GM06990 (cell line): ENCODE measurements at regions not wholly inside any gene's neighbourhood (a gene's known extent, or its start where the extent isn't known, plus 50 kb on each side); places are given as distances from the start of the nearest gene placed in this dataset.

Experiments used
- DNase-seq: peaks from one replicate; pipeline ENCODE4 v3.0.0-alpha.2; 2011; ENCODE audit not compliant: insufficient read length; ENCODE audit errors: extremely low read depth
- H3K27me3 ChIP-seq: replicated peaks from 2 replicates; pipeline ENCODE4 v1.6.0; 2011; ENCODE audit warnings: low read length; ENCODE audit not compliant: control insufficient read depth, insufficient read depth
- H3K36me3 ChIP-seq: 2 replicates; pipeline ENCODE4 v1.5.1; 2011; ENCODE audit warnings: low read length; ENCODE audit not compliant: control insufficient read depth, insufficient read depth
- H3K4me3 ChIP-seq: replicated peaks from 2 replicates; pipeline ENCODE4 v1.5.1; 2011; ENCODE audit warnings: low read depth, mild to moderate bottlenecking, control low read depth, low read length
- CTCF ChIP-seq: IDR thresholded peaks from 2 replicates; pipeline ENCODE4 v1.5.1; 2011; ENCODE audit warnings: low read length, control low read depth, mild to moderate bottlenecking, inconsistent platforms; ENCODE audit not compliant: insufficient read depth, poor library complexity, severe bottlenecking

DNA sequence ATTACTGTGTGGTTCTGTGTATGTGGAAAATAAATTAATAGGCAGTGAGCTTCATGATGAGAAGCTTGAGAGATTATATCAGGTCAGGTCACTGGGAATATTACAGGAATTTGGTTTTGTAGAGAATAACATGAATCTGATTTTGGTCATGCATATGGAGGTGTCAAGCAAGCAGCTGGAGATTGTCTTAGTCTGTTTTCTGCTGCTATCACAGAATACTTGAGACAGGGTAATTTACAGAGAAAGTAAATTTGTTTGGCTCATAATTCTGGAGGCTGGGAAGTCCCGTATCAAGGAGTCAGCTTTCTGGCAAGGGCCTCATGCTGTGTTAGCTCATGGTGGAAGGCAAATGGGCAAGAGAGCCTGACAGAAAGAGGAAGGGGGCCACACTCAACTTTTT lies 120.7 kb upstream of the FAM3C start:
- no peak overlapping the region for H3K4me3 ChIP-seq
- H3K27me3 ChIP-seq: no peaks in the 10 kb centered on the region
- TF ChIP-seq CTCF: no peak
- no peak for DNase-seq
- H3K36me3 ChIP-seq: no peaks in the 10 kb centered on the region

DNA sequence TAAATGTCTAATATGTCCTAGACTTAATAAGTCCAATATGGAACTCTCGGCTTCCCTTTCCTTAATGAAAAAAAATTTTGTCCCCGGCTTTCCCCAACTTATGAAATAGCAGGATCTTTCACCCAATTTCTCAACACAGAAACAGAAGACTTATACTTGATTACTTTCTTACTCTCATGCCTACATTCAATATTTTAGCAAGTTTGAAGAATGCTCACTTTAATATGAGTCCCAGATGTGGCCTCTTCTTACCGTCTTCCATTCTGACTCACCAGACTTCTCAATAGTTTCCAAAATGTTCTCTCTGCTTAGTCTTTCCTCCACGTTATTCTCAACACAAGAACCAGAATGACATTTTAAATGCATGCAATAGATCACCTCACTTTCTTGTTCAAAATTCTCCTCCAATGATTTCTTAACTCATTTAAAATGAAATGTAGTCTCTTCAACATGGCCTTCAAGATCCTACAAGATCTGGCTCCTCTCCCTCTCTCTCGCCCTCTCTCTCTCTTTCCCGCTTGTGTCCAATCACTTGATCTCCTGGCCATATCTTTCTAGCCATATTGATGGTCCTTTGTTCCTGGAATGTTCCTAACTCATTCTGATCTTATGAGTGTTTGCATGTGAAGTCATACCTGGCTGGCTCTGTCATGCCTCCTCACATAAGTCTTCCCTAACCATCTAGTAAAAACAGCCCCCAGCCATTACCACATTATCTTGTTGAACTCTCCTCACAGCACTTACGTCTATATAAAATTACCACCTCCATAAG lies 119.7 kb upstream of the FAM3C start:
- Histone ChIP-seq H3K4me3 (no peak overlapping the region), H3K27me3 (no peaks in the 10 kb centered on the region), H3K36me3 (no peaks in the 10 kb centered on the region)
- TF ChIP-seq CTCF: no peak
- DNase-seq: no peak

- no peaks in the 10 kb centered on the region for H3K27me3 ChIP-seq
These were observed 119.1 kb upstream of the FAM3C start for GRCh38 chr7:121515229-121515628.

GRCh38 chr7:121513105-121513504 lies 117.0 kb upstream of the FAM3C start:
- DNase-seq: no peak
- H3K4me3 ChIP-seq: no peak overlapping the region
- no peaks in the 10 kb centered on the region for H3K36me3 ChIP-seq
- no peak for TF ChIP-seq CTCF
- H3K27me3 ChIP-seq: no peaks in the 10 kb centered on the region

More at GRCh38 chr7:121515229-121515628, 119.1 kb upstream of the FAM3C start:
- Histone ChIP-seq H3K36me3 (no peaks in the 10 kb centered on the region), H3K4me3 (no peak overlapping the region)
- no peak for TF ChIP-seq CTCF
- DNase-seq: no peak

DNA sequence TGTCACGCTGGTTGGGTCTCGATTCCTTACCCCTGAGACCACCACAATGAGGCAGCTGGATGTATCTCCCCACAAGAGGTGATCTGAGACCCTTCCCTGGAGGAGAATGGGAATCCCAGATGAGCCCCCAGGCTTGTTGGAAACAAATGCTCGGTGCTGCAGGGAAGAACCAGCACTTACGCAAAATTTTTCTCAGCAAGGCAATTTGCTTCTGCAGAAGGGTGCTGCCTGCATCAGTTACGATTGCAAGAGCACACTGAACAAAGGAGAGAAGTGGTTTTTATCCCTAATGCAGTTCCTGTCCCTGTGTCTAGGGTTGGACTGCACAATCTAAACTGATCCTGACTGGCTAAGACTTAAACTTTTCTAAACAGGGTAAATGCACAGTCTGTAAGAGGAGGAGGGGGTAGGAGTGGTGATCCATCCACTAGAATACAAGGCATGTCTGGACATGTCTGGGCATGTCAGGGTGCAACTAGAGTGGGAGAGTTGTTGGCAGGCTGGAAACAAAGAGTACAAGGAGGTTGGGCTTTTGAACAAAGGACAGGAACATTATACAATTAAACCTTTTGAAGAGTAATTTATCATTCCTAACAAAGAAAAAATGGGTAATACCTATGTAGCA lies 114.9 kb upstream of the FAM3C start:
- H3K36me3 ChIP-seq: no peaks in the 10 kb centered on the region
- DNase-seq: no peak
- no peak for TF ChIP-seq CTCF
- H3K4me3 ChIP-seq: no peak overlapping the region
- no peaks in the 10 kb centered on the region for H3K27me3 ChIP-seq
